ENCODE measurements at regions not wholly inside any gene's neighbourhood (a gene's known extent, or its start where the extent isn't known, plus 50 kb on each side); places are given as distances from the start of the nearest gene placed in this dataset.

DNA sequence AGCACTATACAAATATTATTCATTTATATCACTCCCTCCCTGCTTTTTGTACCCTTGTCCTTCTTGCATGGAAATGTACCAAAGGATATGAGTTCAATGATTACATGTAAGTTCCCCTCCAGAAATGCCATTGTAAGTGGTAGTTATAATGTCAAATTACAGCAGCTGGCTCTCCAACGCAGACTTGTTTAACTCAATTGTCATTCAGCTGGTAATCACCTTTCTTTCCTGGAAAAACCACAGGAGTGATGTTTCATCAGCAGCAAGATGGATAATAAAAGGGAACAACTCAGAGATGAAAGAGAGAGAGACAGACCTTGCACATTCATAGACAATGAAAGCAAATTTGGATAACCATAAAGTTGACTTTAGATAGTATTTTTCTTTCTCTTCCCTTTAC, 578.6 kb upstream of the PBX1 start:
- TF ChIP-seq BHLHE40 (IDR thresholded peaks at IDR 0.05; ENCODE audit: low read depth, low read length) (no peak), MAFK (IDR thresholded peaks at IDR 0.05; ENCODE audit: low read depth, low read length) (no peak), RFX5 (IDR thresholded peaks at IDR 0.05; ENCODE audit: low read depth, low read length) (no peak), CHD1 (IDR thresholded peaks at IDR 0.05; ENCODE audit: low read depth, low read length) (no peak), SMC3 (IDR thresholded peaks at IDR 0.05; ENCODE audit: low read depth, low read length) (no peak), MXI1 (IDR thresholded peaks at IDR 0.05; ENCODE audit: borderline replicate concordance, low read depth, low read length) (no peak)
- no CpG with 5 or more reads among the region's 1 CpG for WGBS, 2 experiments (ENCODE audit: extremely low coverage in 2 of 2, insufficient read length in 1 of 2)

More for the DNA sequence above, 578.6 kb upstream of the PBX1 start:
- ATAC-seq (ENCODE audit: low read depth): no peak
- ChIA-PET CTCF (no interaction called here), POLR2A (ENCODE audit: unreplicated experiment) (no interaction called here)
- Histone ChIP-seq H3K9me1 (ENCODE audit: insufficient read depth, low read length) (no peaks in the 10 kb centered on the region), H3K14ac (replicated peaks; ENCODE audit: low read depth, low read length) (no peak overlapping the region), H3K79me1 (ENCODE audit: low read depth in 1 of 2, low read length in 2 of 2) (no peaks in the 10 kb centered on the region), H2BK20ac (ENCODE audit: low read depth, low read length) (no peak overlapping the region), H3K27me3 (ENCODE audit: control insufficient read depth, insufficient read depth, low read length) (no peaks in the 10 kb centered on the region), H3K23ac (ENCODE audit: low read depth, low read length) (no peak overlapping the region), H2AK9ac (replicated peaks; ENCODE audit: low read depth, low read length, poor library complexity) (no peak overlapping the region), H3K9me3 (ENCODE audit: control insufficient read depth, insufficient read depth, low read length) (peaks cover 4% of the 10 kb centered on the region; the same call in 1 of the 2 replicates), H3K56ac (ENCODE audit: extremely low read depth, insufficient read depth, low read length) (no peak overlapping the region), H2AK5ac (ENCODE audit: low read depth, low read length) (no peak overlapping the region), H3K4me1 (ENCODE audit: control insufficient read depth, insufficient read depth, low read length) (no peaks in the 10 kb centered on the region), H2BK15ac (ENCODE audit: low read depth, low read length) (no peak overlapping the region), H3K9ac (ENCODE audit: low read depth, low read length) (no peak overlapping the region), H4K91ac (ENCODE audit: insufficient read depth, low read depth, low read length) (no peak overlapping the region), H3K4me3 (ENCODE audit: insufficient read depth, low read depth, low read length) (no peak overlapping the region), H3K18ac (ENCODE audit: low read depth, low read length) (no peak overlapping the region), H2AFZ (replicated peaks; ENCODE audit: low read length, poor library complexity) (no peak overlapping the region), H3K36me3 (ENCODE audit: control insufficient read depth, insufficient read depth, low read length) (no peaks in the 10 kb centered on the region), H2BK120ac (ENCODE audit: low read depth, low read length) (no peak overlapping the region), H3K4me2 (ENCODE audit: low read depth, low read length) (no peak overlapping the region), H4K20me1 (ENCODE audit: insufficient read depth, low read length) (no peaks in the 10 kb centered on the region), H4K8ac (ENCODE audit: low read depth in 2 of 2, low read length in 2 of 2) (no peak overlapping the region), H2BK5ac (ENCODE audit: low read depth, low read length, poor library complexity, severe bottlenecking) (no peak overlapping the region), H4K5ac (ENCODE audit: low read depth, low read length) (no peak overlapping the region), H3K27ac (ENCODE audit: insufficient read depth, low read length) (no peak overlapping the region), H3K4ac (ENCODE audit: low read depth, low read length) (no peak overlapping the region)
- no peak for DNase-seq
- in situ Hi-C loops (cut with MboI; ENCODE audit: low sequenced_read_pairs): no loop called here
- BruUV-seq (replicated peaks): no TSS peak
- dilution Hi-C loops (cut with HindIII; ENCODE audit: low sequenced_read_pairs, unreplicated experiment): no loop called here
- intact Hi-C loops (cut with micrococcal nuclease): no loop called here

Measured in IMR-90 (cell line).